GM19467 (cell line): ENCODE measurements at regions not wholly inside any gene's neighbourhood (a gene's known extent, or its start where the extent isn't known, plus 50 kb on each side); places are given as distances from the start of the nearest gene placed in this dataset.
A peak's percentile ranks its signal among the peaks of the same experiment; 100 is the strongest.

ENCODE experiments used
- ATAC-seq: cut with Tn5 transposase; IDR thresholded peaks from one replicate; pipeline ENCODE4 v1.9.1; 2021; ENCODE audit warnings: mild to moderate bottlenecking, moderate library complexity; ENCODE audit not compliant: unreplicated experiment

GRCh38 chr3:39744746-39745145 lies 64.7 kb upstream of the MYRIP start:
- no peak for ATAC-seq

DNA sequence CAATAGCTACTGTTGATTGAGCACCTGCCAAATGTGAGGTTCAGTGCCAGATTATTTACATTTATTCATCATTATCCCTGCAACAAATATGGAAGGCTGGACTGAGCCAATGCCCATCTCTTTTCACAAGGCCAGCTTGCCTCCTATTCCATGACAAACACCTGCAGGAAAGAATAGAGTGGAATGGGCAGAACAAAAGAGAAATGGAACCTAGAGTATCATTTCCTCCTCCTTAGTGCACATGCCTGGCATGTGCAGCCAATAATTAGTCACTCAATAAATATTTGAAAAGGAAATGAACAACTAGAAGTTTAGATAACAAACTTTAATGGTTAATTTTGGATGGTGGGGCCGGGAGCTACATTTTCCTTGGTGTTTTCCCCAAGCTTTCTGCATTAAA lies 61.4 kb upstream of the MYRIP start:
- ATAC-seq: no peak

- ATAC-seq: no peak
These were observed 60.6 kb upstream of the MYRIP start for GRCh38 chr3:39748763-39749162.

DNA sequence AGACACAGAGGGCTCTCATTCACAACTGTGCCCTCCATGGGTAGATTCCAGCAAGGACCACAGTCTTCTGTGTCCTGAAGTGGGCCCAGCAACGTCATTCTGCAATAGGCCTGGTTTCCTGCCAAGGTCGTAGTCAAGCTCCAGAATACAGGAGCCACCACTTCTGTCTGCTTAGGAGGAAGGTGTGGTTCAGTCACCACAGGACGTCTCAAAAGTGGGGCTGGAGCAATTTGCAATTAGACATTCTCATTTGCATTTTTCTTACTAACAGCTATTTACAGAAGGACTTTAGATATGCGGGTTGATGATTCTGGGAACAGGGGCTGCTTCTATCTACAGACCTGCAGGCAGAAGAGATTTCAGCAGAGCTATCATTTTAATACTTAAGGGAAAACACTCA lies 58.7 kb upstream of the MYRIP start:
- ATAC-seq: peak; percentile 50

- ATAC-seq: no peak
These were observed 58.1 kb upstream of the MYRIP start for GRCh38 chr3:39751286-39751685.

DNA sequence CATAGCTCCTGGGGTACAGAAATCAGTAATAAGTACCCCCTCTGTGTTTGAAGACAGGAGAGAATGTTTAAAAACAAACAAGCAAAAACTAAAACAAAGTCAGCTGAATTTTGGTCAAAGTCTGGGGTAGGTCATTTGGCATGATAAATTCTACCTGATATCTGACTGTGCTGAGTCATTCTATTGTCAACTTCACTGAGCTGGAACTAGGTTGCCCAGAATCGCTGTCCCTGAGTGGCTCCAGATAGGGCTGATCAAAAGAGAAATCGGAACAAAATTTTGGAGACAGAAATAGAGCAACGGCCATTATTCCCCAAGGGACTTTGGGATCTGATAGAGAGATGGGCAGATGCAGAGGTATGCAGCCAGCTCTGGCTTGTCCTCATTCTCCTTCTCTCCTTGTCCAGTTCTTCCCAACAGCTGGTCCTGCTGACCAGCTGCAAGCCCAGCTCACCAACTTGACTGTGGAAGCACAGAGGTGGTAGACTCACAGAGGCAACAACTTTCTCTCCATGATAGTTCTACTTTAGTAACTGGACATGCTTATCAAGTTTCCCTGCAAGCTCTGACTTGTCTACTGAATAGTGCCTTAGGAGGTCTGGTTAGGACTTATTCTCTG lies 57.3 kb upstream of the MYRIP start:
- ATAC-seq: no peak

DNA sequence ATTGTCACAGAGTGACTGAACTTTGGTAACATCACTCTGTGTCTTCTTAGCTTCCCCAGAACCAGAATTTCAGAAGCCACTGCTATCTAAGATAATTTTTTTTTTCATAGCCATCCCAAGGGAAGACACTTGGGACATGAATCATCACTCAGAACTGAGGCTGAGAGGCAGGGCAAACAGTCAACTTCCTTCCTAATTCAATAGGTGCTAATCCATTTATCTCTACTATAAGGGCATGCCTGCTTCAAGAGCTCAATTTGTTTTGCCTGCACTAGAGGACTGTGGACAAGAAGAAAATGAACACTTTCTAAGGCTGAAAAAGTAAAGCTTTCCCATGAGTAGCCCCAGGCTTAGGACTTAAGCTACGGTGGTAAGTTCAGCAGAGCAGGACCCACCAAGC lies 56.7 kb upstream of the MYRIP start:
- ATAC-seq: no peak

DNA sequence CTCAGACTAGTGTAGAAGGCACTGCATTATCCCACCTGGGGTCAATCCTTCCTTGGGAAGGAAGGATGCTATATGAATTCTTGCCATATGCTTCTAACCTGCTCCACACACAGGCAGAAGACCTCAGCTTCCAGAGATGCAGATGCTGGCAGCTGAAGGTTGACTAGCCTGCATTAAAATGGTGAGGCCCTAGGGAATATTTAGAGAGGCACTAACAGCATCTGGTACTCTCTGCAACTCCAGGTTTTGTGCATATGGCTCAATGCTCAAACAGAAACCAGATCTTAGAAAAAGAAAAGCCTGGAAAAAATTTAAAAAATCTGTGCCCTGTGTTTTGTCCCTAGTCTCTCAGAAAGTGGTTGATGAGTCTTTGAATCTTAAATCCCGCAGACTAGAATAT lies 56.0 kb upstream of the MYRIP start:
- no peak for ATAC-seq

DNA sequence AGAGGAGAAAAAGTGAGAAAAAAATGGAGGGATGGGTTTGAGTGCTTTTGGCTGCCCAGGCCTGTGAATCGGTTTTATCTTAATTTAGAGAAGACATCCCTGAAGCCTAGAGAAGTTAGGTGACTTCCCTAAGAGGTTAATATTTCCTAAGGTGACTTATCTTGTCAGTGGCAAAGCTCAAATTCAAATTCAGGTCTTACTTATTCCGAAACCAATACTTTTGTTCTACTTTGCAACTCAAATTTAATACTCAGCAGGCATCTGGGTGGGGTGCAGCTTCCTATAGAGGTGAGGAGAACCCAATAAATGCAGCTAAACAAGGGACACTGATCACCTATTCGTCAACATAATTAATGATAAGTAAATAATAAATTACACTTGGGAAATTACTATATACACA lies 54.9 kb upstream of the MYRIP start:
- ATAC-seq: peak; percentile 54

DNA sequence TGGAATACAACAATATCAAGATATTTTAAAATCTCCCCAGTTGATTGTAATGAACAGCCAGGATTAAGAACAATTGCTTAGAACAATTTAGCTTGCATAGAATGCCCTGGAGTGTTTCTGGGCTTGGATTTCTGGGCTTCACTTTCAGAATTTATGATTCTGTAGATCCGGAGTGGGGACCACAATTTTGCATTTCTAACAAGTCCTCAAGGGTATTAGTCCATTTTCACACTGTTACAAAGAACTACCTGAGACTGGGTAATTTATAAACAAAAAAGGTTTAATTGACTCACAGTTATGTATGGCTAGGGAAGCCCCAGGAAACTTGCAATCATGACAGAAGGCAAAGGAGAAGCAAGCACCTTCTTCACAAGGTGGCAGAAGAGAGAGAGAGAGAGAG lies 54.3 kb upstream of the MYRIP start:
- no peak for ATAC-seq

DNA sequence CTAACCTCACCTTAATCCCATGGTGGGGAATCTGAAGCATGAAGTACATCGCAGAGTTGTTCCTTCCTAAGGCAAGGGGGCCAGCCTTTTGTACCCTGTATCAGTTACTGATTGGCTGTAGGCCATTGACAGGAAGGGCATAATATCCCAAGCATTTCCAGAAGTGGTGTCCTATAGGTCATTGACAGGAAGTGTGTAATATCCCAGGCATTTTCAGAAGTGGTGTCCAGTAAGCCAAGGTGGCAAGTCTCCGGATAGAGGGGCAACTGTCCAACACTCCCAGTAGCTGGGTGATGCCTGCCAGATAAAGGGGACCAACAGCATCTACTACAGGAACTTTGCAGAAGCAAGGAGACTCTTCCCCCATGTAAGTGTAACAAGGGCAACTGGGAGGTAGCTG lies 52.1 kb upstream of the MYRIP start:
- ATAC-seq: no peak
